Activated CD4-positive, alpha-beta T cell treated with anti-CD3 and anti-CD28 coated beads, Interleukin-2, Interleukin-4, amounts not matched to agents 100 ng/mL and 50 ng/mL, durations not matched to agents 16 hours and 8 hours (primary cell): ENCODE measurements at regions not wholly inside any gene's neighbourhood (a gene's known extent, or its start where the extent isn't known, plus 50 kb on each side); places are given as distances from the start of the nearest gene placed in this dataset.
"Not testable (repeated sequence)": the region's sequence is repeated elsewhere in the genome, so short reads cannot be mapped to it uniquely, and the experiment has no call there.

ENCODE experiments used
- DNase-seq: peaks from one replicate; pipeline ENCODE4 v3.0.0-alpha.2; 2020; ENCODE audit warnings: low spot score

GRCh38 chr12:31216479-31216878 is 109.5 kb downstream of the SINHCAF start:
- DNase-seq = no peak

- DNase-seq = no peak
Observed at GRCh38 chr12:31217356-31218130, 108.4 kb downstream of the SINHCAF start.

GRCh38 chr12:31218203-31219025 is 107.5 kb downstream of the SINHCAF start:
- DNase-seq = no peak

- no peak for DNase-seq
Observed at GRCh38 chr12:31219521-31219920, 106.4 kb downstream of the SINHCAF start.

GRCh38 chr12:31220061-31220460 is 105.9 kb downstream of the SINHCAF start:
- DNase-seq = no peak

- no peak for DNase-seq
Observed at GRCh38 chr12:31220633-31221550, 105.1 kb downstream of the SINHCAF start.

- DNase-seq = no peak
Observed at GRCh38 chr12:31221551-31221945, 104.4 kb downstream of the SINHCAF start.

GRCh38 chr12:31222620-31223222 is 103.2 kb downstream of the SINHCAF start:
- DNase-seq = no peak

- DNase-seq = not testable (repeated sequence)
Observed at GRCh38 chr12:31223640-31224039, 102.3 kb downstream of the SINHCAF start.

- no peak for DNase-seq
Observed at GRCh38 chr12:31224768-31225448, 101.0 kb downstream of the SINHCAF start.

GRCh38 chr12:31225656-31226535 is 100.1 kb downstream of the SINHCAF start:
- DNase-seq = no peak

- DNase-seq = no peak
Observed at GRCh38 chr12:31226639-31227038, 99.3 kb downstream of the SINHCAF start.

- DNase-seq = no peak
Observed at GRCh38 chr12:31227401-31227981, 98.5 kb downstream of the SINHCAF start.

GRCh38 chr12:31228811-31229792 is 96.8 kb downstream of the SINHCAF start:
- no peak for DNase-seq

GRCh38 chr12:31230004-31230403 is 95.9 kb downstream of the SINHCAF start:
- no peak for DNase-seq
